Endothelial cell (in vitro differentiated cells): ENCODE measurements at regions not wholly inside any gene's neighbourhood (a gene's known extent, or its start where the extent isn't known, plus 50 kb on each side); places are given as distances from the start of the nearest gene placed in this dataset.

Source experiments
- DNase-seq: peaks from one replicate; pipeline ENCODE4 v3.0.0; 2021; ENCODE audit warnings: low spot score
- H3K27ac Mint-ChIP-seq: one replicate; pipeline ENCODE4 v1.8.0; 2021; ENCODE audit warnings: mixed read lengths, inconsistent platforms; ENCODE audit not compliant: unreplicated experiment
- H3K27me3 Mint-ChIP-seq: one replicate; pipeline ENCODE4 v1.8.0; 2021; ENCODE audit warnings: mild to moderate bottlenecking, moderate library complexity, mixed read lengths, inconsistent platforms; ENCODE audit not compliant: unreplicated experiment
- H3K36me3 Mint-ChIP-seq: one replicate; pipeline ENCODE4 v1.8.0; 2021; ENCODE audit warnings: mild to moderate bottlenecking, low read depth, mixed read lengths, inconsistent platforms; ENCODE audit not compliant: unreplicated experiment
- H3K4me1 Mint-ChIP-seq: one replicate; pipeline ENCODE4 v1.8.0; 2021; ENCODE audit warnings: mild to moderate bottlenecking, mixed read lengths, inconsistent platforms; ENCODE audit not compliant: unreplicated experiment
- H3K4me3 Mint-ChIP-seq: one replicate; pipeline ENCODE4 v1.8.0; 2021; ENCODE audit warnings: mild to moderate bottlenecking, mixed read lengths, inconsistent platforms; ENCODE audit not compliant: unreplicated experiment
- H3K9me3 Mint-ChIP-seq: one replicate; pipeline ENCODE4 v1.8.0; 2021; ENCODE audit warnings: mixed read lengths, inconsistent platforms; ENCODE audit not compliant: unreplicated experiment
- CTCF ChIP-seq: fragments of 200-600 bp; sonication (generic); IDR thresholded peaks from one replicate; pipeline ENCODE4 v1.5.0; 2021; ENCODE audit warnings: antibody characterized with exemption; ENCODE audit not compliant: unreplicated experiment

DNA sequence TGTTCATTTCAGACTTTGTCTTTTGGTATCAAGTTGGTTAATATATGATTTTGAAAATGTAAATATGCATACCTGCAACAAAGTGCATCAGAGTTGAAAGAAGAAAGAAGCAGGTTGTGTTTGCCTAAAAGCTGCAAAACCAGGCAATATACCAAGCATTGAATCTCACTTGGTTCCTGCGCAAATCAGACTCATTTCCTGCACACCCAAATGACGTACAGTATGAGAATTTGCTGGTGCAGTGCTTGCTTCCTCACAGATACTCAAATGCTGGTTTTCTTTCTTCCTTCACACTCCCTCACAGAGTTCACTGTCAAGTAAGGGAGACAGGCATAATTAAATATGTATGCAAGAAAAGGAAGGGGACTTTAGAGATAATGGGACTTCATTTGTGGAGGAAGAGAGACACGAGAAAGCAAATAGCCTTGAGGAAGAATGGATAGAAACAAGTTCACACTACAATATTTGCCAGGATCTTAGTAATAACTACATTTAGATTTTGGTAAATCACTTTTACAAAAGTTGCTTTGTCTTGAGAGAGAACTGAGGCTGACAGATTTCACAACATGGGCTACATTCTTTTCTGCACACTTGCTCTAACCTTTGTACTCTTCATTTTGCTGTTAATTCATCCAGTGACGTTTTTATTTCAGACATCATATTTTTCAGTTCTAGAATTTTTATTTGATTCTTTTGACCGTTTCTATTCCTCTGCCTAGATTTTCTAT lies 56.9 kb upstream of the AOAH start:
- Mint-ChIP-seq H3K36me3 (no peaks in the 10 kb centered on the region), H3K9me3 (no peaks in the 10 kb centered on the region), H3K27me3 (no peaks in the 10 kb centered on the region), H3K4me1 (peaks cover 32% of the 10 kb centered on the region), H3K27ac (no peak overlapping the region), H3K4me3 (no peak overlapping the region)
- no peak for TF ChIP-seq CTCF
- no peak for DNase-seq

DNA sequence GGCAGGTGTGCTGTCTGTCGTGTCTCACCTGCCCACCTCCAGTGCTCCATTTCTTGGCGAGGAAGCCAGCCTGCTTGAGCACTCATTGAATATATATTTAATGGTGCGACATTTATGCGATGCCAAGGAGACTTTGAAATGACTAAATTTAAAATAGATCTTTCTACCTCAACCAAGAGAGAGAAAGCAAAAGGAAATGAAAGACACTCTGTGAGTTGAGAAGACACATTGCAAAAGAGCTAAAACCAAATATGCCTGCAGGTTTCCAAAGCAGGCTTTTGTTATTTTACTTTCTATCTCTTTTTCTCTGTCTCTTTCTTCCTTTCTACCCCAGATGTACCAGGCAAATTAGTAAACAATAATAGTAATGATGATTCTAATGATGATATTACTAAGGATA lies 53.6 kb upstream of the AOAH start:
- Mint-ChIP-seq H3K36me3 (no peaks in the 10 kb centered on the region), H3K9me3 (no peaks in the 10 kb centered on the region), H3K27me3 (no peaks in the 10 kb centered on the region), H3K4me1 (peaks cover 26% of the 10 kb centered on the region), H3K4me3 (no peak overlapping the region), H3K27ac (no peak overlapping the region)
- TF ChIP-seq CTCF, result no peak
- DNase-seq, result no peak

DNA sequence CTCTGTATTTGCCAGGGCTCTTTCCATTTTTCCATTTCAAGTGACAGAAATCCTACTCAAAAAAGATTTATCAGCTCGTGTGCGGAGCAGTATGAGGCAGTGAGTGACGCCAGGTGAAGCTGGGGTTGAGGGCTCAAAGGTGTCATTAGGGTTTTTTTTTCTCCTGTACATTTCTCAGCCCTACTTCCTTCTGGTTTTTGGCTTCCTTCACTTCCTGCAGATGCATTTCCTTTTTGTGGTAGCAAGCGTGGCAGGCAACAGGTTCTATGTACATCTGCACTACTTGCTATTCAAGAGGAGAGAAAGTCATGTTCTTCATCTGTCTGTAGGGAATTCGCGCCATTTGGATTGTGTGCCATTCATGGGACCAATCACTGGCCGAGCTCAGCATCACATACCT lies 52.8 kb upstream of the AOAH start:
- no peak overlapping the region for H3K4me3 Mint-ChIP-seq
- DNase-seq, result no peak
- H3K27me3 Mint-ChIP-seq, result no peaks in the 10 kb centered on the region
- H3K36me3 Mint-ChIP-seq, result no peaks in the 10 kb centered on the region
- TF ChIP-seq CTCF, result no peak
- H3K27ac Mint-ChIP-seq, result peak overlapping the region; percentile 14
- H3K9me3 Mint-ChIP-seq, result no peaks in the 10 kb centered on the region
- H3K4me1 Mint-ChIP-seq, result peaks cover 26% of the 10 kb centered on the region

DNA sequence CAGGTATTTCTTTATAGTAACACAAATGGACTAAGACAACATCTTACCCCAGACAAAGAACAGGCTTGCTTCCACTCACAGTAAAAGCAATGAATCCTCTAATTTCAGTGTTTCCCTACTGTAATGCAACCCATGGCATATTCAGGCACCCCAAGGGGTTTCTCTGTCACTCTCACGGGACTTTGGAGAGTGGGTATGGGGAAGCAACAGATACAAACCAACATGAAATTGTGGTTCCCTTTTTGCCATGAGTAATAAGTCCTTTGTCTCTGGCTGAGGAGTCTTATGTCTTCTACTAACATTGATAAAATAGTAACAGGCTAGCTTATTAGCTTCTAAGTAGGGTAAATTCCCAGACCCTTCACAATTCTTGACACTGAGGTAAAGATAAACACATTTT lies 51.4 kb upstream of the AOAH start:
- H3K4me1 Mint-ChIP-seq, result peaks cover 19% of the 10 kb centered on the region
- H3K36me3 Mint-ChIP-seq, result no peaks in the 10 kb centered on the region
- H3K4me3 Mint-ChIP-seq, result no peak overlapping the region
- H3K27me3 Mint-ChIP-seq, result no peaks in the 10 kb centered on the region
- no peak overlapping the region for H3K27ac Mint-ChIP-seq
- TF ChIP-seq CTCF, result no peak
- H3K9me3 Mint-ChIP-seq, result no peaks in the 10 kb centered on the region
- DNase-seq, result no peak

DNA sequence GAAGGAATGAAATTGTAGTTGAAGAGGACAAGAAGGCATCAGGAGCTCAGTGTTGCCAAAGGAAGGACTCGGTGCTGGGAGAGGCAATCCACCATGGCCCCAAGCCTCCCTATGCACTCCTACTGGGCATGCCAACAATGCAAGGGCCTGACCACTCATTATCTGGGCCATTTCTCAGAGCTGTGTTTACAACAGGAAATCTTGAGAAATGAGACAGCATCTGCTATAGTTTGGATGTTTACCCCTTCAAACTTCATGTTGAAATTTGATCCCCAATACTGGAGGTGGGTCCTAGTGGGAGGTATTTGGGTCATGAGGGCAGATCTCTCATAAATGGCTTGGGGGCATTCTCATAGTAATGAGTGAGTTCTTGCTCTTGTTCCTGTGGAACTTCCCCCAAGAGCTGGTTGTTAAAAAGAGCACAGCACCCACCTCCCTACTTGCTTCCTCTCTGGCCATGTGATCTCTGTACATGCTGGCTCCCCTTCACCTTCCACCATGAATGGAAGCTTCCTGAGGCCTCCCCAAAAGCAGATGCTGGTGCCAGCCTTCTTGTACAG lies 50.8 kb upstream of the AOAH start:
- Mint-ChIP-seq H3K36me3 (no peaks in the 10 kb centered on the region), H3K9me3 (no peaks in the 10 kb centered on the region), H3K4me1 (peaks cover 13% of the 10 kb centered on the region), H3K4me3 (no peak overlapping the region), H3K27me3 (no peaks in the 10 kb centered on the region), H3K27ac (no peak overlapping the region)
- DNase-seq, result no peak
- TF ChIP-seq CTCF, result no peak
